ENCODE measurements at regions not wholly inside any gene's neighbourhood (a gene's known extent, or its start where the extent isn't known, plus 50 kb on each side); places are given as distances from the start of the nearest gene placed in this dataset.
"Not testable (repeated sequence)": the region's sequence is repeated elsewhere in the genome, so short reads cannot be mapped to it uniquely, and the experiment has no call there.

DNA sequence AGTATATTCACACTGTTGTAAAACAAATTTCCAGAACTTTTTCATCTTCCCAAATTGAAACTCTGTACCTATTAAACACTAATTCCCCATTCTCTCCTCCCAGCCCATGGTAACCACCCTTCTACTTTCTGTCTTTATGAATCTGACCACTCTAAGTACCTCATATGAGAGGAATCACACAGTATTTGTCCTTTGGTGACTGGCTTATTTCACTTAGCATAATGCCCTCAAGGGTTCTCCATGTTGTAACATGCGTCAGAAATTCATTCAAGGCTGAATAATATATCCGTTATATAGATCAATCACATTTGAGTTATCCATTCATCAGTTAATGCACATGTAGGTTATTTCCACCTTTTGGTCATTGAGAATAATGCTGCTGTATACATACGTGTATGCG, 162.2 kb downstream of the GOSR1 start:
- DNase-seq (ENCODE audit: low spot score): not testable (repeated sequence)

GRCh38 chr17:30638968-30639367, 161.8 kb downstream of the GOSR1 start:
- not testable (repeated sequence) for DNase-seq (ENCODE audit: low spot score)

GRCh38 chr17:30631651-30632050, 154.4 kb downstream of the GOSR1 start:
- not testable (repeated sequence) for DNase-seq (ENCODE audit: low spot score)

DNA sequence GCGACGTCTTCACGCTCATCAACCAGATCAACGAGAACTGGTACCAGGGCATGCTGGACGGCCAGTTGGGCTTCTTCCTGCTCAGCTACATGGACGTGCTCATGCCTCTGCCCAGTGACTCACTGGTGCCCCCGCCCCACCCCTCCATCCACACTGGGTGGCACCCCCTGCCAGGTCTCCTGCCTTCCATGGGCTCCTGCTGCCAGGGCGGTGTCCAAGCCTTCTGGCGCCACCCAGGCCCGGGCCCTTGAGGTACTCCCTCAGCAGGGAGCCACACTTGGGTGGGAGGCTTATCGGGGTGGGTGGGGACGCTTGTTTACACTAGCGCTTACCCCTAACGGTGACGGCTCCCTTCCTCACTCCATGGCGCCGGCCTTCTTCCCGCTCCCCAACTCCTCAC, 148.2 kb downstream of the GOSR1 start:
- not testable (repeated sequence) for DNase-seq (ENCODE audit: low spot score)

DNA sequence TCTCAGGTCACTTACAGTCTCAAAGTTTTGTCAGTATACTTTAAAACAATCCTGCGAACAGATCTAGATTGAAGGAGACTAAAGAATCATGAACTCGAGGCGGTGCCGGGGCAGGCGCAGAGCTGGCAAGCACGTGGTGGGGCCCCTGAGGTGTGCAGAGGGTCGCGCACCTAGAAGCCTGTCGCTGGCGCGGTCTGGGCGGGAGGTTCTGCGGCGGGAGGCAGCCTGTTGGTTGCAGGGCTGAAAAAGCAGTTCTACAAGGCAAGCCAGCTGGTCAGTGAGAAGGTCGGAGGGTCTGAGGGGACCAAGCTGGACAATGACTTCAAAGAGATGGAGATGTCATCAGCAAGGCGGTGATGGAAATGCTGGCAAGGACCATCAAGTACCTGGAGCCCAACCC, 147.0 kb downstream of the GOSR1 start:
- not testable (repeated sequence) for DNase-seq (ENCODE audit: low spot score)

GRCh38 chr17:30609682-30610081, 132.5 kb downstream of the GOSR1 start:
- not testable (repeated sequence) for DNase-seq (ENCODE audit: low spot score)

- no peak for DNase-seq (ENCODE audit: low spot score)
These were observed 128.3 kb downstream of the GOSR1 start for GRCh38 chr17:30605523-30605922.

- no peak for DNase-seq (ENCODE audit: low spot score)
These were observed 127.8 kb downstream of the GOSR1 start for GRCh38 chr17:30605027-30605426.

DNA sequence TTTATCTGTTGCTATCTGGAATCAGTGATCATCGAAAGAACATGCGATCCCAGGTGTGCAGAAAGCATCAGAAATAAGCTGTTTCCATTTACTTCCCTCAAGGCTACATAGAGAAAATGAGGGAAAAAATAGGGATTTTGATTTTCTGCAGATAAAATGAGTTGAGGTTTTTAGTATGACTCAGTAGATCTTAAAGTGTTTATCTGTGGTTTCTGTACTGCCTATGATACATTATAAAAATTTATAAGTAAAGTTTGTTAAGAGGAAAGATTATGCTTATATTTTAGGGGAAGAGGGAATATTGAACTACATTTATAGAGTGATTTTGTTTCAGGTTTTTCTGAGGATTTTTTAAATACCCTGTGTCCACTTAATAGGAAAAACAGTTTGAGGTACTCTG, 125.2 kb downstream of the GOSR1 start:
- not testable (repeated sequence) for DNase-seq (ENCODE audit: low spot score)

GRCh38 chr17:30601984-30602383, 124.8 kb downstream of the GOSR1 start:
- peak; percentile 11 for DNase-seq (ENCODE audit: low spot score)

GRCh38 chr17:30600830-30601494, 123.8 kb downstream of the GOSR1 start:
- peak; percentile 27 for DNase-seq (ENCODE audit: low spot score)

DNA sequence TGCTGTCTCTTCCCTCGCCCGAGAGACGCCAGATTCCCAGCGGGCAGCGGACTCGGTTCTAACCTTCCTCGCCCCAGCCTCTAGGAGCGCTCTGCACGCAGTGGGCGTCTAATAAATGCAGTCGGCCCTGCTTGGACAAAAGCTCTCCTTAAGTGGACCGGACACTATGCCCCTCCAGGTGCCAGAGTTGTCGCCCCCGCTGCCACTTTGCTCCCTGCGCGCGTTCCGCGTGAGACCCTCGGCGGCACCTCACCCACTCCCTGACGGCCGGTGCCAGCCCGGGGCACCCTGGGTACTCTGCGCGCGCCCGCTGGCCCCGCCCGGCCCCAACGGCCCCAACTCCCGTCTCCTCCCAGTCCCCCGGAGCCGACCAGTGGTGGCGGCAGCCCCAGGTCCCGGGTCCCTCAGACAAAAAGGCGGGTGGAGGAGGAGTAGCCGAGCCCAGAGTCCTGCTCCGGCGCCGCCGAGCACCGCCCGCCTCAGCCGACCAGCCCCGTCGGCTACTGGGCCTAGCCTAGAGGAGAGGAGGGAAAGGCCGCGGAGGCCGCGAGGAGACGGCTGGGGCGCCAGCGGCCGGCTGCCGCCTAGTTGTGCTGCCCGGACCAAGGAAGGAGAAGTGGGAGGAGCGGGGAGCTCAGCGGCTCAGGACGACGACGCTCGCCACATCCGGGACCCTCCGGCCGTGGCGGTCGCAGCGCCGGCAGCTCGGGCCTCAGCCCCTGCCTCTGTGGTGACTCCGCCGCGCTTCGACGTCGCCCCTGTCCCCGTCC, 123.0 kb downstream of the GOSR1 start:
- DNase-seq (ENCODE audit: low spot score): peak; percentile 88

- DNase-seq (ENCODE audit: low spot score): no peak
These were observed 122.3 kb downstream of the GOSR1 start for GRCh38 chr17:30599428-30600059.

DNA sequence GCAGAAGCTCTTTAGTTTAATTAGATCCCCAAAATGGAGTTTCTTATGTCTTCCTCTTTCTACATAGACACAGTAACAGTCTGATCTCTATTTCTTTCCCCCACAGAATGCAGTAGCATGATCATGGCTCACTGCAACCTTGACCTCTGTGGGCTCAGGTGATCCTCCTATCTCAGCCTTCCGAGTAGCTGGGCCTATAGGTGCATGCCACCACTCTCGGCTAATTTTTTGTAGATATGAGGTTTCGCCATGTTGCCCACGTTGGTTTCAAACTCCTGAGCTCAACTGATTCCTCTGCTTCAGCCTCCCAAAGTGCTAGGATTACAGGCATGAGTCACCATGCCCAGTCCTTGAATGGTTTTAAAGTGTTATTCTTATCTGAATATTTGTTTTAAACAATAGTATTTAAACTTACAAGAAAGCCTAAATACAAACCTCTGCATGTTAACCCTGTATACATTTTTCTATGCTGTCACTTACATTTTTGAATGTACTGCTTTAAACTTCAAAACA, 120.6 kb downstream of the GOSR1 start:
- DNase-seq (ENCODE audit: low spot score): no peak

DNA sequence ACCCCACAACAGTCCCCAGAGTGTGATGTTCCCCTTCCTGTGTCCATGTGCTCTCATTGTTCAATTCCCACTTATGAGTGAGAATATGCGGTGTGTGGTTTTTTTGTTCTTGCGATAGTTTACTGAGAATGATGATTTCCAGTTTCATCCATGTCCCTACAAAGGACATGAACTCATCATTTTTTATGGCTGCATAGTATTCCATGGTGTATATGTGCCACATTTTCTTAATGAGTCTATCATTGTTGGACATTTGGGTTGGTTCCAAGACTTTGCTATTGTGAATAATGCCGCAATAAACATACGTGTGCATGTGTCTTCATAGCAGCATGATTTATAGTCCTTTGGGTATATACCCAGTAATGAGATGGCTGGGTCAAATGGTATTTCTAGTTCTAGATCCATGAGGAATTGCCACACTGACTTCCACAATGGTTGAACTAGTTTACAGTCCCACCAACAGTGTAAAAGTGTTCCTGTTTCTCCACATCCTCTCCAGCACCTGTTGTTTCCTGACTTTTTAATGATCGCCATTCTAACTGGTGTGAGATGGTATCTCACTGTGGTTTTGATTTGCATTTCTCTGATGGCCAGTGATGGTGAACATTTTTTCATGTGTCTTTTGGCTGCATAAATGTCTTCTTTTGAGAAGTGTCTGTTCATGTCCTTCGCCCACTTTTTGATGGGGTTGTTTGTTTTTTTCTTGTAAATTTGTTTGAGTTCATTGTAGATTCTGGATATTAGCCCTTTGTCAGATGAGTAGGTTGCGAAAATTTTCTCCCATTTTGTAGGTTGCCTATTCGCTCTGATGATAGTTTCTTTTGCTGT, 120.0 kb downstream of the GOSR1 start:
- not testable (repeated sequence) for DNase-seq (ENCODE audit: low spot score)

GRCh38 chr17:30594953-30595371, 117.8 kb downstream of the GOSR1 start:
- DNase-seq (ENCODE audit: low spot score): not testable (repeated sequence)

- no peak for DNase-seq (ENCODE audit: low spot score)
These were observed 117.2 kb downstream of the GOSR1 start for GRCh38 chr17:30594223-30594952.

GRCh38 chr17:30590081-30590733, 113.0 kb downstream of the GOSR1 start:
- DNase-seq (ENCODE audit: low spot score): peak; percentile 50

DNA sequence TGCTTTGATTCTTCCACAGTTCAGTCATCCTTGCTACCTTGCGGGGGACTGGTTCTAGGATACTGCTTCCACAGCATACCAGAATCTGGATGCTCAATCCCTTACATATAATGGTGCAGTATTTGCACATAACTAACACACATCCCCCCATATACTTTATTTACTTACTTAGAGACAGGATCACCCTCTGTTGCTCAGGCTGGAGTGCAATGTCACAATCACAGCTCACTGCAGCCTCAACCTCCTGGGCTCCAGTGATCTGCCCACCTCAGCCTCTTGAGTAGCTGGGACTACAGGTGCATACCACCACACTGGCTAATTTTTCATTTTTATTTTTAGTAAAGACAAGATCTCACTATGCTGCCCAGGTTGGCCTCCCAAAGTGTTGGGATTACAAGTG, 112.2 kb downstream of the GOSR1 start:
- no peak for DNase-seq (ENCODE audit: low spot score)

DNA sequence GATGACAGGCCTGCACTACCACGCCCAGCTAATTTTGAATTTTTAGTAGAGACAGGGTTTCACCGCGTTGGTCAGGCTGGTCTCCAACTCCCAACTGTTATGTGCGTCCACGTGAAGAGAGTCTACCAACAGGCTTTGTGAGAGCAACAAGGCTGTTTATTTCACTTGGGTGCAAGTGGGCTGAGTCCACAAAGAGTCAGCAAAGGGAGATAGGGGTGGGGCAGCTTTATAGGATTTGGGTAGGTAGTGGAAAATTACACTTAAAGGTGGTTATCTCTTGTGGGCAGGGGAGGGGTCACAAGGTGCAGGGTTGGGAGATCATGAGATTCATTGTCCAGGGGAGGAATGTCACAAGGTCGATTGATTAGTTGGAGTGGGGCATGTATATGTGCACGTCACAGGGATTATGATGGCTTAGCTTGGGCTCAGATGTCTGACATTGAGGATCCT, 111.6 kb downstream of the GOSR1 start:
- no peak for DNase-seq (ENCODE audit: low spot score)

Measured in umbilical cord (tissue), 1 donor.